ENCODE measurements at regions not wholly inside any gene's neighbourhood (a gene's known extent, or its start where the extent isn't known, plus 50 kb on each side); places are given as distances from the start of the nearest gene placed in this dataset.

DNA sequence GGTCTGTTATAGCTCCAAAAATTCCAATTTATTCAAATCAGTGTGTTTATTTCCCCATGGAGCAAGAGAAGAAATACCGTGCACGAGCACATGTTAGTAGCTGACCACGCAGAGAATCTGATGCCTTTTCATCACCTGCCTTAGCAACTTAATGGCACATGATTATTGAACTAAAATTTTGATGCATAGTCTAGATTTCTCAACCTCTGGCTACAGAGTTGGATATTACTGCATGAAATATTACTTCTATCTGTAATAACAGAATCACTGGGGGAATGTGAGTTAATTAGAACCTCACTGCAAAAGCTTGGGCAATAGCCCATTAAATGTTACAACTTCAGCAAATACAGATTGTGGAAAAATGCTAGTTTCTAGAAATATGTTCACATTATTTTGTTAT is 335.8 kb downstream of the FLRT2 start:
- Histone ChIP-seq H3K27ac (ENCODE audit: low read depth in 1 of 2, low read length in 2 of 2) (no peak overlapping the region), H3K9me3 (ENCODE audit: control insufficient read depth in 4 of 4, low read length in 3 of 4) (no peaks in the 10 kb centered on the region), H3K27me3 (ENCODE audit: control insufficient read depth in 4 of 4, insufficient read depth in 4 of 4, low read length in 3 of 4) (no peaks in the 10 kb centered on the region), H3K36me3 (ENCODE audit: control insufficient read depth in 4 of 4, insufficient read depth in 3 of 4, low read depth in 1 of 4, low read length in 3 of 4) (no peaks in the 10 kb centered on the region), H3K9ac (ENCODE audit: low read depth in 1 of 2, low read length in 2 of 2) (no peak overlapping the region), H3K4me1 (ENCODE audit: control insufficient read depth in 4 of 4, insufficient read depth in 4 of 4, low read length in 3 of 4) (no peaks in the 10 kb centered on the region), H3K4me3 (ENCODE audit: low read depth in 1 of 3, low read length in 3 of 3) (no peak overlapping the region)
- WGBS, result 95% methylated on average over 3 of the region's 3 CpGs
- TF ChIP-seq TAF1 (conservative IDR thresholded peaks at IDR 0.05), result no peak
- no peak for TF ChIP-seq HNF4A (conservative IDR thresholded peaks at IDR 0.05)
- TF ChIP-seq, protein P1, sequence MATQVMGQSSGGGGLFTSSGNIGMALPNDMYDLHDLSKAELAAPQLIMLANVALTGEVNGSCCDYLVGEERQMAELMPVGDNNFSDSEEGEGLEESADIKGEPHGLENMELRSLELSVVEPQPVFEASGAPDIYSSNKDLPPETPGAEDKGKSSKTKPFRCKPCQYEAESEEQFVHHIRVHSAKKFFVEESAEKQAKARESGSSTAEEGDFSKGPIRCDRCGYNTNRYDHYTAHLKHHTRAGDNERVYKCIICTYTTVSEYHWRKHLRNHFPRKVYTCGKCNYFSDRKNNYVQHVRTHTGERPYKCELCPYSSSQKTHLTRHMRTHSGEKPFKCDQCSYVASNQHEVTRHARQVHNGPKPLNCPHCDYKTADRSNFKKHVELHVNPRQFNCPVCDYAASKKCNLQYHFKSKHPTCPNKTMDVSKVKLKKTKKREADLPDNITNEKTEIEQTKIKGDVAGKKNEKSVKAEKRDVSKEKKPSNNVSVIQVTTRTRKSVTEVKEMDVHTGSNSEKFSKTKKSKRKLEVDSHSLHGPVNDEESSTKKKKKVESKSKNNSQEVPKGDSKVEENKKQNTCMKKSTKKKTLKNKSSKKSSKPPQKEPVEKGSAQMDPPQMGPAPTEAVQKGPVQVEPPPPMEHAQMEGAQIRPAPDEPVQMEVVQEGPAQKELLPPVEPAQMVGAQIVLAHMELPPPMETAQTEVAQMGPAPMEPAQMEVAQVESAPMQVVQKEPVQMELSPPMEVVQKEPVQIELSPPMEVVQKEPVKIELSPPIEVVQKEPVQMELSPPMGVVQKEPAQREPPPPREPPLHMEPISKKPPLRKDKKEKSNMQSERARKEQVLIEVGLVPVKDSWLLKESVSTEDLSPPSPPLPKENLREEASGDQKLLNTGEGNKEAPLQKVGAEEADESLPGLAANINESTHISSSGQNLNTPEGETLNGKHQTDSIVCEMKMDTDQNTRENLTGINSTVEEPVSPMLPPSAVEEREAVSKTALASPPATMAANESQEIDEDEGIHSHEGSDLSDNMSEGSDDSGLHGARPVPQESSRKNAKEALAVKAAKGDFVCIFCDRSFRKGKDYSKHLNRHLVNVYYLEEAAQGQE (IDR thresholded peaks at IDR 0.05), result no peak
- TF ChIP-seq GABPA (IDR thresholded peaks at IDR 0.05 in 1 of 2, conservative IDR thresholded peaks at IDR 0.05 in 1 of 2), result no peak
- TF ChIP-seq, protein P2, sequence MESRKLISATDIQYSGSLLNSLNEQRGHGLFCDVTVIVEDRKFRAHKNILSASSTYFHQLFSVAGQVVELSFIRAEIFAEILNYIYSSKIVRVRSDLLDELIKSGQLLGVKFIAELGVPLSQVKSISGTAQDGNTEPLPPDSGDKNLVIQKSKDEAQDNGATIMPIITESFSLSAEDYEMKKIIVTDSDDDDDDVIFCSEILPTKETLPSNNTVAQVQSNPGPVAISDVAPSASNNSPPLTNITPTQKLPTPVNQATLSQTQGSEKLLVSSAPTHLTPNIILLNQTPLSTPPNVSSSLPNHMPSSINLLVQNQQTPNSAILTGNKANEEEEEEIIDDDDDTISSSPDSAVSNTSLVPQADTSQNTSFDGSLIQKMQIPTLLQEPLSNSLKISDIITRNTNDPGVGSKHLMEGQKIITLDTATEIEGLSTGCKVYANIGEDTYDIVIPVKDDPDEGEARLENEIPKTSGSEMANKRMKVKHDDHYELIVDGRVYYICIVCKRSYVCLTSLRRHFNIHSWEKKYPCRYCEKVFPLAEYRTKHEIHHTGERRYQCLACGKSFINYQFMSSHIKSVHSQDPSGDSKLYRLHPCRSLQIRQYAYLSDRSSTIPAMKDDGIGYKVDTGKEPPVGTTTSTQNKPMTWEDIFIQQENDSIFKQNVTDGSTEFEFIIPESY (IDR thresholded peaks at IDR 0.05), result no peak
- TF ChIP-seq YY1 (IDR thresholded peaks at IDR 0.05), result no peak
- TF ChIP-seq FOXA1 (IDR thresholded peaks at IDR 0.05), result no peak
- TF ChIP-seq NR2F2 (IDR thresholded peaks at IDR 0.05), result no peak
- no peak for TF ChIP-seq RAD21 (IDR thresholded peaks at IDR 0.05)
- TF ChIP-seq, protein P3, sequence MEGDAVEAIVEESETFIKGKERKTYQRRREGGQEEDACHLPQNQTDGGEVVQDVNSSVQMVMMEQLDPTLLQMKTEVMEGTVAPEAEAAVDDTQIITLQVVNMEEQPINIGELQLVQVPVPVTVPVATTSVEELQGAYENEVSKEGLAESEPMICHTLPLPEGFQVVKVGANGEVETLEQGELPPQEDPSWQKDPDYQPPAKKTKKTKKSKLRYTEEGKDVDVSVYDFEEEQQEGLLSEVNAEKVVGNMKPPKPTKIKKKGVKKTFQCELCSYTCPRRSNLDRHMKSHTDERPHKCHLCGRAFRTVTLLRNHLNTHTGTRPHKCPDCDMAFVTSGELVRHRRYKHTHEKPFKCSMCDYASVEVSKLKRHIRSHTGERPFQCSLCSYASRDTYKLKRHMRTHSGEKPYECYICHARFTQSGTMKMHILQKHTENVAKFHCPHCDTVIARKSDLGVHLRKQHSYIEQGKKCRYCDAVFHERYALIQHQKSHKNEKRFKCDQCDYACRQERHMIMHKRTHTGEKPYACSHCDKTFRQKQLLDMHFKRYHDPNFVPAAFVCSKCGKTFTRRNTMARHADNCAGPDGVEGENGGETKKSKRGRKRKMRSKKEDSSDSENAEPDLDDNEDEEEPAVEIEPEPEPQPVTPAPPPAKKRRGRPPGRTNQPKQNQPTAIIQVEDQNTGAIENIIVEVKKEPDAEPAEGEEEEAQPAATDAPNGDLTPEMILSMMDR (IDR thresholded peaks at IDR 0.05; ENCODE audit: low read depth, low read length, missing input control), result no peak
- no peak for TF ChIP-seq EGR1 (IDR thresholded peaks at IDR 0.05; ENCODE audit: low read depth in 2 of 2)
- DNase-seq (ENCODE audit: low spot score), result no peak

DNA sequence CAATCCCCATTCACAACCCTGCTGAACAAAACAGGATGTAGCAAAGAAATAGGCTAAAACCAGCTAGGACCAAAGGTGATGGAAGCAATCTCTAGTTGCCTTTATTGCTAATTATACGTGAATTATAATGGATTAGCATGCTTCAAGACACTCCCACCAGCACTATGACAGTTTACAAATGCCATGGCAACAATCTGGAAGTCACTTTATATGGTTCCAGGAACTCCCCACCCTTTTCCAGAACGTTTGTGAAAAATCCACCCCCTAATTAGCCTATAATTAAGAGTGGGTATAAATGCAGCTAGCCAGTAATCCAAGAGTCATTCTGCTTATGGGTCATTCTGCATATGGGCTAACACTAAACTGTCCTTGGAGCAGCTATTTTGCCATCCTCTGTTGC is 328.7 kb downstream of the FLRT2 start:
- WGBS, result 40% methylated on average over 2 of the region's 2 CpGs
- DNase-seq (ENCODE audit: low spot score), result no peak
- Histone ChIP-seq H3K27me3 (ENCODE audit: control insufficient read depth in 4 of 4, insufficient read depth in 4 of 4, low read length in 3 of 4) (peaks cover 0 to 5% (median 0%) of the 10 kb centered on the region in 4 donors), H3K4me3 (ENCODE audit: low read depth in 1 of 3, low read length in 3 of 3) (no peak overlapping the region), H3K9me3 (ENCODE audit: control insufficient read depth in 4 of 4, low read length in 3 of 4) (peaks cover 0 to 2% (median 0%) of the 10 kb centered on the region in 4 donors), H3K4me1 (ENCODE audit: control insufficient read depth in 4 of 4, insufficient read depth in 4 of 4, low read length in 3 of 4) (no peaks in the 10 kb centered on the region), H3K9ac (ENCODE audit: low read depth in 1 of 2, low read length in 2 of 2) (no peak overlapping the region), H3K27ac (ENCODE audit: low read depth in 1 of 2, low read length in 2 of 2) (no peak overlapping the region), H3K36me3 (ENCODE audit: control insufficient read depth in 4 of 4, insufficient read depth in 3 of 4, low read depth in 1 of 4, low read length in 3 of 4) (no peaks in the 10 kb centered on the region)
- TF ChIP-seq FOXA2 (IDR thresholded peaks at IDR 0.05) (no peak), RXRA (IDR thresholded peaks at IDR 0.05) (no peak), GABPA (IDR thresholded peaks at IDR 0.05 in 1 of 2, conservative IDR thresholded peaks at IDR 0.05 in 1 of 2) (no peak), TAF1 (conservative IDR thresholded peaks at IDR 0.05) (no peak), SP1 (IDR thresholded peaks at IDR 0.05) (no peak), EGR1 (IDR thresholded peaks at IDR 0.05; ENCODE audit: low read depth in 2 of 2) (no peak), HNF4G (IDR thresholded peaks at IDR 0.05) (no peak), HNF4A (conservative IDR thresholded peaks at IDR 0.05) (no peak), RAD21 (IDR thresholded peaks at IDR 0.05) (no peak), NR2F2 (IDR thresholded peaks at IDR 0.05) (no peak), JUND (IDR thresholded peaks at IDR 0.05) (no peak), FOXA1 (IDR thresholded peaks at IDR 0.05) (no peak)
- TF ChIP-seq, protein P2 (IDR thresholded peaks at IDR 0.05), result no peak
- TF ChIP-seq, protein P4, sequence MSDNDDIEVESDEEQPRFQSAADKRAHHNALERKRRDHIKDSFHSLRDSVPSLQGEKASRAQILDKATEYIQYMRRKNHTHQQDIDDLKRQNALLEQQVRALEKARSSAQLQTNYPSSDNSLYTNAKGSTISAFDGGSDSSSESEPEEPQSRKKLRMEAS (IDR thresholded peaks at IDR 0.05), result no peak
- TF ChIP-seq, protein P3 (IDR thresholded peaks at IDR 0.05; ENCODE audit: low read depth, low read length, missing input control), result no peak
- TF ChIP-seq, protein P5, sequence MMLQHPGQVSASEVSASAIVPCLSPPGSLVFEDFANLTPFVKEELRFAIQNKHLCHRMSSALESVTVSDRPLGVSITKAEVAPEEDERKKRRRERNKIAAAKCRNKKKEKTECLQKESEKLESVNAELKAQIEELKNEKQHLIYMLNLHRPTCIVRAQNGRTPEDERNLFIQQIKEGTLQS (IDR thresholded peaks at IDR 0.05), result no peak
